HEK293T (cell line): ENCODE measurements at regions not wholly inside any gene's neighbourhood (a gene's known extent, or its start where the extent isn't known, plus 50 kb on each side); places are given as distances from the start of the nearest gene placed in this dataset.

Experiments used
- CTCF ChIA-PET: fragments of 350-600 bp; formaldehyde crosslinking; extraction: SDS; loops from one replicate; lab custom pipeline; 2021; ENCODE audit warnings: antibody characterized with exemption, inconsistent platforms; lab: Yijun Ruan, JAX
- POLR2A ChIA-PET: fragments of 350-600 bp; formaldehyde crosslinking; extraction: SDS; loops from one replicate; lab custom pipeline; 2020; ENCODE audit warnings: antibody characterized with exemption, inconsistent platforms; lab: Yijun Ruan, JAX
- DNase-seq: peaks from one replicate; pipeline ENCODE4 v3.0.0; 2012; ENCODE audit warnings: mixed read lengths; ENCODE audit errors: extremely low spot score
- ARNT ChIP-seq: fragments of 450-650 bp; IDR thresholded peaks from 2 replicates; pipeline ENCODE4 v1.6.1; 2017; ENCODE audit warnings: mild to moderate bottlenecking
- BHLHE40 ChIP-seq: fragments of 450-650 bp; IDR thresholded peaks from 2 replicates; pipeline ENCODE4 v1.6.1; 2016; ENCODE audit warnings: mild to moderate bottlenecking, moderate library complexity, borderline replicate concordance
- CTBP1 ChIP-seq: fragments of 450-650 bp; IDR thresholded peaks from 2 replicates; pipeline ENCODE4 v1.6.1; 2016; ENCODE audit warnings: borderline replicate concordance
- ELF4 ChIP-seq: fragments of 450-650 bp; IDR thresholded peaks from 2 replicates; pipeline ENCODE4 v1.6.1; 2017; ENCODE audit warnings: antibody characterized with exemption
- FOXA1 ChIP-seq: fragments of 450-650 bp; IDR thresholded peaks from 2 replicates; pipeline ENCODE4 v1.6.1; 2016; ENCODE audit warnings: mild to moderate bottlenecking
- FOXK2 ChIP-seq: fragments of 450-650 bp; IDR thresholded peaks from 2 replicates; pipeline ENCODE4 v1.6.1; 2016; ENCODE audit warnings: mild to moderate bottlenecking
- FOXM1 ChIP-seq: fragments of 450-650 bp; IDR thresholded peaks from 2 replicates; pipeline ENCODE4 v1.6.1; 2017; ENCODE audit warnings: mild to moderate bottlenecking, borderline replicate concordance
- HDGF ChIP-seq: fragments of 450-650 bp; IDR thresholded peaks from 2 replicates; pipeline ENCODE4 v1.6.1; 2017; ENCODE audit warnings: antibody characterized with exemption, borderline replicate concordance
- L3MBTL2 ChIP-seq: fragments of 450-650 bp; conservative IDR thresholded peaks from 2 replicates; pipeline ENCODE4 v1.6.1; 2016; ENCODE audit warnings: mild to moderate bottlenecking
- LEF1 ChIP-seq: fragments of 450-650 bp; IDR thresholded peaks from 2 replicates; pipeline ENCODE4 v1.6.1; 2017; ENCODE audit warnings: mild to moderate bottlenecking, borderline replicate concordance
- NFRKB ChIP-seq: fragments of 450-650 bp; IDR thresholded peaks from 2 replicates; pipeline ENCODE4 v1.6.1; 2016; ENCODE audit warnings: mild to moderate bottlenecking, moderate library complexity
- SP1 ChIP-seq: fragments of 450-650 bp; IDR thresholded peaks from 2 replicates; pipeline ENCODE4 v1.6.1; 2017
- SUZ12 ChIP-seq: fragments of 450-650 bp; IDR thresholded peaks from 2 replicates; pipeline ENCODE4 v1.6.1; 2016; ENCODE audit warnings: mild to moderate bottlenecking
- TARDBP ChIP-seq: fragments of 450-650 bp; IDR thresholded peaks from 2 replicates; pipeline ENCODE4 v1.6.1; 2016
- ZNF384 ChIP-seq: fragments of 450-650 bp; IDR thresholded peaks from 2 replicates; pipeline ENCODE4 v1.6.1; 2016
- TF ChIP-seq, protein P1 (sequence below): fragments of 450-650 bp; IDR thresholded peaks from 2 replicates; pipeline ENCODE4 v1.6.1; 2016

DNA sequence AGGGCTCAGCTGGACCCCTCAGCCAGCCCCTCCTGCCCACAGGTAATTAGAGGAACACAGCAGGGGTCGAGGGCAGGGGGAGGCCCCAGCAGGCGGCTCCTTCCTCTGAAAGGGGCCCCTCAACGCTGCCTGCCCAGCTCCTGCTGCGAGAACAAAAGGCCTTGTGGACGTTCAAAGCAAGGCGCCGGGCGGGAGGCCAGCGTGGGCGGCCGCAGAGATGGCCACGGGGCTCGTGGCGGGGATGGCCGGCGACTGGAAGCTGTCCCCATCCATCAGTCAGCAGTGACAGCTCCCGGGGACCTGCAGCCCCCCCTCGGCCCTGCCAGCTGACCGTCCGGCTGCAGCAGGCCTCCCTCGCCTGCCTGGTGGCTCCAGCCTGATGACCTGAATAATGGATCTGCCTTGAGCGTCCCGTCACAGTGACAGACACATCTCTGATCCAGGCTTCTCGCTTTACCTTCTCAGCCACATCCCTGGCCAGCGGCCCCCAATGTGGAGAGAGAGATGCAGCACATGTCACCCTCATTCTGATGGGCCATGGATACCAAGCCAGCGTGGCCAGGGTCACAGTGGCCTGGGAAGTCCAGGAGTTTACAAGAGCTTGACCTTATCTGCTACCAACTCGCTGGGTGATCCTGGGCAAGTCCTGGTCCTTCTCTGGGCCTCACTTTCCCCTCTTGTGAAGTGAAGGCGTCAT lies 159.3 kb downstream of the MN1 start:
- no peak for DNase-seq
- TF ChIP-seq FOXM1: no peak
- TF ChIP-seq L3MBTL2: no peak
- TF ChIP-seq BHLHE40: no peak
- TF ChIP-seq ARNT: no peak
- no peak for TF ChIP-seq FOXK2
- no peak for TF ChIP-seq ELF4
- no peak for TF ChIP-seq ZNF384
- no peak for TF ChIP-seq FOXA1
- TF ChIP-seq CTBP1: no peak
- TF ChIP-seq SP1: no peak
- no peak for TF ChIP-seq LEF1
- no peak for TF ChIP-seq TARDBP
- TF ChIP-seq HDGF: no peak
- TF ChIP-seq, protein P1, sequence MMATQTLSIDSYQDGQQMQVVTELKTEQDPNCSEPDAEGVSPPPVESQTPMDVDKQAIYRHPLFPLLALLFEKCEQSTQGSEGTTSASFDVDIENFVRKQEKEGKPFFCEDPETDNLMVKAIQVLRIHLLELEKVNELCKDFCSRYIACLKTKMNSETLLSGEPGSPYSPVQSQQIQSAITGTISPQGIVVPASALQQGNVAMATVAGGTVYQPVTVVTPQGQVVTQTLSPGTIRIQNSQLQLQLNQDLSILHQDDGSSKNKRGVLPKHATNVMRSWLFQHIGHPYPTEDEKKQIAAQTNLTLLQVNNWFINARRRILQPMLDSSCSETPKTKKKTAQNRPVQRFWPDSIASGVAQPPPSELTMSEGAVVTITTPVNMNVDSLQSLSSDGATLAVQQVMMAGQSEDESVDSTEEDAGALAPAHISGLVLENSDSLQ: no peak
- TF ChIP-seq SUZ12: no peak
- no peak for TF ChIP-seq NFRKB
- CTCF ChIA-PET: no interaction called here
- POLR2A ChIA-PET: no interaction called here

- DNase-seq: no peak
- ChIA-PET POLR2A (no interaction called here), CTCF (interaction anchor here (0.6 kb wide), 1 partner anchor 16 kb away, joined by 3 read pairs; no protein-coding TSS in a partner anchor)
- TF ChIP-seq ARNT (no peak), LEF1 (no peak), FOXK2 (no peak), FOXM1 (no peak), ZNF384 (no peak)
These were observed 157.6 kb downstream of the MN1 start for GRCh38 chr22:27643907-27644306.

DNA sequence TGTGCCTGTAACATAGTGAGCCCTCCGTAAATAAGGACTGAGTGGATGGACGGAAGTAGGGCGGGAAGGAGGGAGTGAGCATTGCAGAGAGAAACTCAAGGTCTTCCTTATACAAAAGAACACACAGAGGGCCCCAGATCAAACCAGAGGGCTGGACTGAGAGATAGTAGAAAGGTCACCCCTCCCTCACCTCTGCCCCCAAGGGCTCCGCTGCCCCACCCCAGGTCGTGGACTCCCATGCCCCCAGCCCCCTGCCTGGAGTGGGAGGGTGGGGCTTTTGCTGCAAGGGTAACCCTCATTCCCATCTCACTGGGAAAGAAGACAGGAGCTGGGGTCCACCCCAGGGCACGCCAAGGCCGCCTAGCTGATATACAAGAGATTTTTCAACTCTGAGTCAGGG lies 157.0 kb downstream of the MN1 start:
- no peak for DNase-seq
- POLR2A ChIA-PET: no interaction called here
- CTCF ChIA-PET: no interaction called here

DNA sequence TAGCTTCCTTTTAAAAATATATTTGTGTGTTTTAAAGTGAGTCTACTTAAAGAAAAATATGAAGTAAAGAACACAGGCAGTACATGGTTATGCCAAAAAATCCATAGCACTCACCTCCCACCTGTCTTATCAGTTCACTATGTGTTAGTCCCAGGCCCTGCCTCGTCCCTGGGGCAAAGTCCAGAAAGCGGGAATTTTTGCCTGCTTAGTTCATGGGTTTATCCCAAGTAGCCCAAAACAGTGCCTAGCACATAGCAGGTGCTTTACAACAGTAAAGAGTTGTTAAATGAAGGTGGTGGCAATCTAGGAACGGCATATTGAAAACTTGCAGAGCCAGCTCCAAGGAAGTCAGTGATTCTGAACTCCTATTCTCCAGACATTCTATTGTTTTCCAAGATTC lies 154.0 kb downstream of the MN1 start:
- DNase-seq: no peak
- TF ChIP-seq ARNT (no peak), ELF4 (no peak), HDGF (no peak), L3MBTL2 (no peak), ZNF384 (no peak), SUZ12 (no peak), SP1 (no peak), LEF1 (no peak), BHLHE40 (no peak), TARDBP (no peak), FOXA1 (no peak)
- POLR2A ChIA-PET: no interaction called here
- CTCF ChIA-PET: no interaction called here

More for the DNA sequence above, 157.0 kb downstream of the MN1 start:
- TF ChIP-seq L3MBTL2 (no peak), HDGF (no peak), SUZ12 (no peak), ZNF384 (no peak)

DNA sequence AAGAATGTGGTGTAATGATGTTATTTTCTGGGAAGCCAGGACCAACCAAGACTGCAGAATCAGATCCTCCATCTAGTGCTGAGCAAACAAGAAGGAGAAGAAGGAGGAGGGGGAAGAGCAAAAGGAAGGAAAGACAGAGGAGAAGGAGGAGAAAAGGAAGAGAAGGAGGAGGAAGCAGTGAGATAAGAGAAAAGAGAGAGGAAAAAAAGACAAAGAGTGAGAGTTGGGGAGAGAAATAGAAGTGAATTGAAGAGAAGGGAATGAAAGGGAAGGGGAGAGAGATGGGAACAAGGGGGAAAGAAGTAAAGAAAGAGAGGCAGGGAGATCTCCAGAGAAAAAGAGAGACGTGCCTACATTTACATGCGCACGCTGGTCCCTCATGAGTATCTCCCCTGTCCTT lies 153.5 kb downstream of the MN1 start:
- CTCF ChIA-PET: no interaction called here
- no peak for TF ChIP-seq L3MBTL2
- 0 out of 2 replicates have a peak, but pooled peaks have one; percentile 8 for TF ChIP-seq SP1
- TF ChIP-seq CTBP1: no peak
- TF ChIP-seq TARDBP: no peak
- TF ChIP-seq FOXM1: no peak
- no peak for TF ChIP-seq SUZ12
- POLR2A ChIA-PET: no interaction called here
- DNase-seq: no peak

DNA sequence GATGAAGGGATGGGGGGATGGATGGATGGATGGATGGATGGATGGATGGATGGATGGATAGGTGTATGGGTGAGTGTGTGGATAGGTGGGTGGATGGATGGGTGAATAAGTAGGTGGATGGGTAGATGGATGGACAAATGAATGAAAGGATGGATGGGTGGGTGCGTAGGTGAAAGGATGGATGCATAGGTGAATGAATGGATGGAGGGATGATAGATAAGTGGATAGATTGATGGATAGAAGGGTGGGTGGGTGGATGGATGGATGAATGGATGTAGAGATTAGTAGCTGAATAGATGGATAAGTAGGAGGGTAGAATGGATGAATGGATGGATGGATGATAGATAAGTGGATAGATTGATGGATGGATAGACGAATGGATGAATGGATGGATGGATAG lies 152.7 kb downstream of the MN1 start:
- TF ChIP-seq SUZ12 (no peak), ELF4 (no peak), FOXA1 (no peak), BHLHE40 (no peak), HDGF (no peak), ZNF384 (no peak), FOXK2 (no peak), LEF1 (no peak), CTBP1 (no peak), TARDBP (no peak), FOXM1 (no peak), L3MBTL2 (no peak), SP1 (no peak), ARNT (no peak), NFRKB (no peak)
- TF ChIP-seq, protein P1: no peak
- ChIA-PET POLR2A (no interaction called here), CTCF (no interaction called here)

GRCh38 chr22:27650572-27650971 lies 151.0 kb downstream of the MN1 start:
- TF ChIP-seq FOXM1: no peak
- TF ChIP-seq ELF4: no peak
- TF ChIP-seq HDGF: no peak
- no peak for TF ChIP-seq NFRKB
- no peak for TF ChIP-seq ARNT
- TF ChIP-seq, protein P1: no peak
- no peak for TF ChIP-seq FOXK2
- no peak for TF ChIP-seq FOXA1
- no peak for TF ChIP-seq SP1
- no peak for TF ChIP-seq ZNF384
- TF ChIP-seq BHLHE40: no peak
- no peak for TF ChIP-seq TARDBP
- TF ChIP-seq L3MBTL2: no peak
- TF ChIP-seq LEF1: no peak
- no peak for TF ChIP-seq CTBP1
- no peak for TF ChIP-seq SUZ12
- no peak for DNase-seq
- CTCF ChIA-PET: no interaction called here
- POLR2A ChIA-PET: no interaction called here

More for the DNA sequence above, 152.7 kb downstream of the MN1 start:
- no peak for DNase-seq
